ENCODE measurements at regions not wholly inside any gene's neighbourhood (a gene's known extent, or its start where the extent isn't known, plus 50 kb on each side); places are given as distances from the start of the nearest gene placed in this dataset.

DNA sequence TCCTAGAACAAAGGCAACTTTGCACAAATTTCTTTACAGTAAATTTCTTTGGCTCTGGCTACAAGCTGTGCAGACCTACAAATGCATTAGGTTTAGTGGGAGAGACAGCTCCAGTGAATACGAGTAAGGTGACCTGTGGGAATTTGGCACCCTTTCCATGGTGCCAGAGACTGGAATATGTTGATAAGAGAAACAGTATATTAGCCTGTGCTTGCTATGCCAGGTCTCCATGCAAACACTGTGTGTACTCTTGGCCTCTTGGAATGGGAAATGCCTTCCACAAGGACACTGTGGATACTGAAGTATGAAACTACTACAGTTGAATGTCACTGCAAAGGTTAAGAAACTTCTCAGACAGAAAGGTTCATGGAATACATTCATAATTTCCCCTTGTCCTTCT lies 458.5 kb downstream of the IRX1 start:
- no peaks in the 10 kb centered on the region for H3K9me3 ChIP-seq (ENCODE audit: control insufficient read depth, insufficient read depth, low read depth, low read length)
- CTCF ChIA-PET = no interaction called here
- H3K4me3 ChIP-seq (ENCODE audit: low read depth, low read length) = no peak overlapping the region
- no peaks in the 10 kb centered on the region for H3K36me3 ChIP-seq (ENCODE audit: control insufficient read depth in 2 of 2, insufficient read depth in 1 of 2, low read length in 2 of 2)
- no peaks in the 10 kb centered on the region for H3K4me1 ChIP-seq (ENCODE audit: control insufficient read depth, insufficient read depth, low read length)
- no peak overlapping the region for H3K27ac ChIP-seq (ENCODE audit: extremely low read depth, low read depth, low read length)
- POLR2A ChIA-PET = no interaction called here
- TF ChIP-seq ZNF626 (tag by site-specific recombination; IDR thresholded peaks at IDR 0.05) = no peak
- no peak for TF ChIP-seq KLF1 (tag by site-specific recombination; IDR thresholded peaks at IDR 0.05)

DNA sequence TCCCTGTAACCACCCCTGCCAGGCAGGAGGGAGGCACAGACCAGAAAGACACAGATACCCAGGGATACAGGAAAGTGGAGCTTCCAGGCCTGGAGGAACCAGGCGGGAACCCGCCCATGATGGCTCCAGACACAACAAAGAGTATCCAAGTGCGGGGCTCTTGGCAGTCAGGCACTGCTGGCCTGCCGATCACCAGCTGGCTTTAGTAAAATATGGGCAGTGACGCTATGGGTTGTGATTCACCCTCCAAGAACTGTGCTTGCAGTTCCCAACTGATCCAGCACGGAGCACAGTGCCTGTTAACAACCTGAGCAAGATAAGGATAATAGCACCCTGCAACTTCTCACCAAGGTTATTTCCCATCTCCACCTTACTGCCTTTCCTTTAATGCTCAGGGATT lies 463.3 kb downstream of the IRX1 start:
- ChIA-PET POLR2A (no interaction called here), CTCF (no interaction called here)
- H3K9me3 ChIP-seq (ENCODE audit: control insufficient read depth, insufficient read depth, low read depth, low read length) = no peaks in the 10 kb centered on the region
- no peaks in the 10 kb centered on the region for H3K36me3 ChIP-seq (ENCODE audit: control insufficient read depth in 2 of 2, insufficient read depth in 1 of 2, low read length in 2 of 2)
- no peak overlapping the region for H3K4me3 ChIP-seq (ENCODE audit: low read depth, low read length)
- no peak for TF ChIP-seq ZNF670 (tag by site-specific recombination; IDR thresholded peaks at IDR 0.05; ENCODE audit: low read depth)
- no peak for TF ChIP-seq ZNF292 (tag by site-specific recombination; IDR thresholded peaks at IDR 0.05; ENCODE audit: borderline replicate concordance, low read depth)
- TF ChIP-seq ZNF621 (tag by site-specific recombination; IDR thresholded peaks at IDR 0.05) = no peak
- TF ChIP-seq SP7 (tag by site-specific recombination; IDR thresholded peaks at IDR 0.05) = no peak
- no peak for TF ChIP-seq ZNF558 (tag by site-specific recombination; IDR thresholded peaks at IDR 0.05)
- TF ChIP-seq ZNF792 (tag by site-specific recombination; IDR thresholded peaks at IDR 0.05) = no peak
- no peak overlapping the region for H3K27ac ChIP-seq (ENCODE audit: extremely low read depth, low read depth, low read length)
- H3K4me1 ChIP-seq (ENCODE audit: control insufficient read depth, insufficient read depth, low read length) = no peaks in the 10 kb centered on the region

DNA sequence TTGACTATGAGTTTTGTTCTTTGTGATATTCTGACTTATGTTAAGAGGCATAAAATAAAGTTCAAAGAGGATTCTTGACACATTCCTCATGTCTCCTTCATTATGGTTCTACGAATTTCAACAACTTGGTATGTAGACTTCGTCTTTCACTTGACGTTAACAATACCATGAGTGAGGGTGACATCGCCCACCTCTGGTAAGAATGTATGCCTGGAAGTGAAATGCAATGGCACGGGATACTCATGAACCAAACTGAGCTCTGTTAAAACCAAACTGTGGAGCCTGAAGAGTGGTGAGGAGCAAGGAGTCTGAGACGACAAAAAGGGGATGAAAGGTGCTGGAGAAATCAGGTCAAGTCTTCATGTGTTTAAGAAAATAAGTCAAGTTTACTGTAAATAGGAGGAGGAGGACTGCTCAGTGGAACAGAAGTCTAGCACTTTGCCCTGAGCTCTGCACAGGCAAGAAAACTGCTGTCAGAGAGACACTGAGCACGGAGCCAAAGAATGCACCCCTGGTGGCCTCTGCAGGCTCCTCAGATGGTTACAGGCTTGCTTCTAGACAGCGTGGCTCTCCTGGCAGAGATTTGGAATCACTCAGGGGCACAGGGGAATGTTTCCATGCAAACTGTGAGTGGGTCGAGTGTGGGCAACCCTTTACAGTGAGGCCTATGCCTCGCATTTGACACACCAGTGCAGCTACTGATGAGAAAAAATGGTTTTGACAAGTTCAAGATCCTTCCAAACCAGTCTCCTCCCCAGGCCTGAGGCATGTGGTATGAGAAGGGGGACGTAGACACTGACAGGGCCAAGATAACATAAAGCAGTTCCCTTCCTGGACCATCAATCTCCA lies 470.1 kb downstream of the IRX1 start:
- ChIA-PET POLR2A (no interaction called here), CTCF (no interaction called here)
- Histone ChIP-seq H3K36me3 (ENCODE audit: control insufficient read depth in 2 of 2, insufficient read depth in 1 of 2, low read length in 2 of 2) (no peaks in the 10 kb centered on the region), H3K9me3 (ENCODE audit: control insufficient read depth, insufficient read depth, low read depth, low read length) (no peaks in the 10 kb centered on the region), H3K27ac (ENCODE audit: extremely low read depth, low read depth, low read length) (no peak overlapping the region), H3K4me3 (ENCODE audit: low read depth, low read length) (no peak overlapping the region), H3K4me1 (ENCODE audit: control insufficient read depth, insufficient read depth, low read length) (no peaks in the 10 kb centered on the region)
- TF ChIP-seq, protein P1, sequence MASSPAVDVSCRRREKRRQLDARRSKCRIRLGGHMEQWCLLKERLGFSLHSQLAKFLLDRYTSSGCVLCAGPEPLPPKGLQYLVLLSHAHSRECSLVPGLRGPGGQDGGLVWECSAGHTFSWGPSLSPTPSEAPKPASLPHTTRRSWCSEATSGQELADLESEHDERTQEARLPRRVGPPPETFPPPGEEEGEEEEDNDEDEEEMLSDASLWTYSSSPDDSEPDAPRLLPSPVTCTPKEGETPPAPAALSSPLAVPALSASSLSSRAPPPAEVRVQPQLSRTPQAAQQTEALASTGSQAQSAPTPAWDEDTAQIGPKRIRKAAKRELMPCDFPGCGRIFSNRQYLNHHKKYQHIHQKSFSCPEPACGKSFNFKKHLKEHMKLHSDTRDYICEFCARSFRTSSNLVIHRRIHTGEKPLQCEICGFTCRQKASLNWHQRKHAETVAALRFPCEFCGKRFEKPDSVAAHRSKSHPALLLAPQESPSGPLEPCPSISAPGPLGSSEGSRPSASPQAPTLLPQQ (tag by site-specific recombination; IDR thresholded peaks at IDR 0.05) = no peak
- TF ChIP-seq GLIS2 (tag by site-specific recombination; IDR thresholded peaks at IDR 0.05) = no peak
- TF ChIP-seq ZNF221 (tag by site-specific recombination; IDR thresholded peaks at IDR 0.05; ENCODE audit: borderline replicate concordance) = no peak
- TF ChIP-seq, protein P2, sequence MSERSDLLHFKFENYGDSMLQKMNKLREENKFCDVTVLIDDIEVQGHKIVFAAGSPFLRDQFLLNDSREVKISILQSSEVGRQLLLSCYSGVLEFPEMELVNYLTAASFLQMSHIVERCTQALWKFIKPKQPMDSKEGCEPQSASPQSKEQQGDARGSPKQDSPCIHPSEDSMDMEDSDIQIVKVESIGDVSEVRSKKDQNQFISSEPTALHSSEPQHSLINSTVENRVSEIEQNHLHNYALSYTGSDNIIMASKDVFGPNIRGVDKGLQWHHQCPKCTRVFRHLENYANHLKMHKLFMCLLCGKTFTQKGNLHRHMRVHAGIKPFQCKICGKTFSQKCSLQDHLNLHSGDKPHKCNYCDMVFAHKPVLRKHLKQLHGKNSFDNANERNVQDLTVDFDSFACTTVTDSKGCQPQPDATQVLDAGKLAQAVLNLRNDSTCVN (tag by site-specific recombination; optimal IDR thresholded peaks at IDR 0.05) = no peak
- no peak for TF ChIP-seq SP2 (tag by site-specific recombination; IDR thresholded peaks at IDR 0.05)
- TF ChIP-seq, protein P3, sequence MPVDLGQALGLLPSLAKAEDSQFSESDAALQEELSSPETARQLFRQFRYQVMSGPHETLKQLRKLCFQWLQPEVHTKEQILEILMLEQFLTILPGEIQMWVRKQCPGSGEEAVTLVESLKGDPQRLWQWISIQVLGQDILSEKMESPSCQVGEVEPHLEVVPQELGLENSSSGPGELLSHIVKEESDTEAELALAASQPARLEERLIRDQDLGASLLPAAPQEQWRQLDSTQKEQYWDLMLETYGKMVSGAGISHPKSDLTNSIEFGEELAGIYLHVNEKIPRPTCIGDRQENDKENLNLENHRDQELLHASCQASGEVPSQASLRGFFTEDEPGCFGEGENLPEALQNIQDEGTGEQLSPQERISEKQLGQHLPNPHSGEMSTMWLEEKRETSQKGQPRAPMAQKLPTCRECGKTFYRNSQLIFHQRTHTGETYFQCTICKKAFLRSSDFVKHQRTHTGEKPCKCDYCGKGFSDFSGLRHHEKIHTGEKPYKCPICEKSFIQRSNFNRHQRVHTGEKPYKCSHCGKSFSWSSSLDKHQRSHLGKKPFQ (tag by site-specific recombination; IDR thresholded peaks at IDR 0.05) = no peak
- no peak for TF ChIP-seq ZNF140 (tag by site-specific recombination; IDR thresholded peaks at IDR 0.05)
- TF ChIP-seq ZNF416 (tag by site-specific recombination; IDR thresholded peaks at IDR 0.05) = no peak
- TF ChIP-seq ZNF549 (tag by site-specific recombination; IDR thresholded peaks at IDR 0.05) = no peak
- TF ChIP-seq ZBTB7A (tag by site-specific recombination; IDR thresholded peaks at IDR 0.05; ENCODE audit: low read depth) = no peak
- no peak for TF ChIP-seq GFI1B (tag by site-specific recombination; IDR thresholded peaks at IDR 0.05)
- TF ChIP-seq ZNF354C (tag by site-specific recombination; IDR thresholded peaks at IDR 0.05; ENCODE audit: borderline replicate concordance, low read depth) = no peak
- TF ChIP-seq, protein P4, sequence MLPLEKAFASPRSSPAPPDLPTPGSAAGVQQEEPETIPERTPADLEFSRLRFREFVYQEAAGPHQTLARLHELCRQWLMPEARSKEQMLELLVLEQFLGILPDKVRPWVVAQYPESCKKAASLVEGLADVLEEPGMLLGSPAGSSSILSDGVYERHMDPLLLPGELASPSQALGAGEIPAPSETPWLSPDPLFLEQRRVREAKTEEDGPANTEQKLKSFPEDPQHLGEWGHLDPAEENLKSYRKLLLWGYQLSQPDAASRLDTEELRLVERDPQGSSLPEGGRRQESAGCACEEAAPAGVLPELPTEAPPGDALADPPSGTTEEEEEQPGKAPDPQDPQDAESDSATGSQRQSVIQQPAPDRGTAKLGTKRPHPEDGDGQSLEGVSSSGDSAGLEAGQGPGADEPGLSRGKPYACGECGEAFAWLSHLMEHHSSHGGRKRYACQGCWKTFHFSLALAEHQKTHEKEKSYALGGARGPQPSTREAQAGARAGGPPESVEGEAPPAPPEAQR (tag by site-specific recombination; IDR thresholded peaks at IDR 0.05) = no peak
- TF ChIP-seq ZBTB17 (tag by site-specific recombination; IDR thresholded peaks at IDR 0.05) = no peak
- no peak for TF ChIP-seq ZNF707 (tag by site-specific recombination; IDR thresholded peaks at IDR 0.05)
- TF ChIP-seq ZNF768 (tag by site-specific recombination; IDR thresholded peaks at IDR 0.05) = no peak
- TF ChIP-seq OSR2 (tag by site-specific recombination; IDR thresholded peaks at IDR 0.05) = no peak
